Type B pancreatic cell (in vitro differentiated cells): ENCODE measurements at regions not wholly inside any gene's neighbourhood (a gene's known extent, or its start where the extent isn't known, plus 50 kb on each side); places are given as distances from the start of the nearest gene placed in this dataset.
A peak's percentile ranks its signal among the peaks of the same experiment; 100 is the strongest.

Experiments
- DNase-seq: peaks from one replicate; pipeline ENCODE4 v3.0.0; 2021; ENCODE audit warnings: mixed read lengths; ENCODE audit not compliant: unreplicated experiment; ENCODE audit errors: extremely low spot score
- H3K27ac Mint-ChIP-seq: 2 replicates; pipeline ENCODE4 v1.8.0; 2021; ENCODE audit warnings: mild to moderate bottlenecking, mixed read lengths
- H3K27me3 Mint-ChIP-seq: 2 replicates; pipeline ENCODE4 v1.8.0; 2021; ENCODE audit warnings: mixed read lengths
- H3K36me3 Mint-ChIP-seq: 2 replicates; pipeline ENCODE4 v1.8.0; 2021; ENCODE audit warnings: mixed read lengths
- H3K4me1 Mint-ChIP-seq: one replicate; pipeline ENCODE4 v1.8.0; 2021; ENCODE audit warnings: mixed read lengths; ENCODE audit not compliant: unreplicated experiment
- H3K4me3 Mint-ChIP-seq: 2 replicates; pipeline ENCODE4 v1.8.0; 2021; ENCODE audit warnings: mild to moderate bottlenecking, mixed read lengths
- H3K9me3 Mint-ChIP-seq: 2 replicates; pipeline ENCODE4 v1.8.0; 2021; ENCODE audit warnings: mixed read lengths
- TF ChIP-seq, protein P1 (sequence below): fragments of 200-600 bp; sonication (generic); conservative IDR thresholded peaks from 2 replicates; pipeline ENCODE4 v1.5.0; 2021; ENCODE audit warnings: antibody characterized with exemption, mild to moderate bottlenecking

DNA sequence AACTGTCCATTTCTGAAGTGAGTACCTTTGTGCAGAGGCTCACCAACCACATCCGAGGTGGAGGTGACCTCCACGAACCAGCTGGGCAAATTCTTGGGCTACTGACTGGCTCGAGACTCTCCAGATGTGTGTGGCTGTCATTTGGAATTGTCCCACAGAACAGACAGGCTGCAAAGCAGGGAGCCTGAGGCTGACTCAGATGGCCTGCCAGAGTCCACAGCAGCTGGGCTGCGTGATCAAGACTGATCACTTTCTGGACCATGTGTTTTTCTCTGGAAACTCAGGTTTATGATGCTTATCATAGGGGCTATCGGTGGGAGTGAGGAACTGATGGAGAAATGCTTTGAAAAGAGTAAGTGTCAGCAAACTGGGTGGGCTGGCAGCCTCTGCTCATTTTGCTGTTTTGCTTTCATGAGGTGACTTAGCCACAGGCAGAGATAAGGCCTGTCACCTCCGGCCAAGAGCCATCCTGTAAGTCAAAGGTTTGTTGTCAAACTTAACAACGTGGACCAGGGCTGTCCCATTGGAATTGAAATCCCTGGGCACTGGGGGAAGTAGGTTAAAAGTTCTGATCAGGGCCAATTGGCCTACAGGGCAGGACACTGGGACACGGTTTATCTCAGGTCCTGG is 120.4 kb downstream of the LIPG start:
- no peaks in the 10 kb centered on the region for H3K36me3 Mint-ChIP-seq
- no peak overlapping the region for H3K4me3 Mint-ChIP-seq
- peaks cover 4% of the 10 kb centered on the region for H3K9me3 Mint-ChIP-seq
- peaks cover 14% of the 10 kb centered on the region for H3K4me1 Mint-ChIP-seq
- H3K27me3 Mint-ChIP-seq: no peaks in the 10 kb centered on the region
- H3K27ac Mint-ChIP-seq: peak overlapping the region; percentile 15
- TF ChIP-seq, protein P1, sequence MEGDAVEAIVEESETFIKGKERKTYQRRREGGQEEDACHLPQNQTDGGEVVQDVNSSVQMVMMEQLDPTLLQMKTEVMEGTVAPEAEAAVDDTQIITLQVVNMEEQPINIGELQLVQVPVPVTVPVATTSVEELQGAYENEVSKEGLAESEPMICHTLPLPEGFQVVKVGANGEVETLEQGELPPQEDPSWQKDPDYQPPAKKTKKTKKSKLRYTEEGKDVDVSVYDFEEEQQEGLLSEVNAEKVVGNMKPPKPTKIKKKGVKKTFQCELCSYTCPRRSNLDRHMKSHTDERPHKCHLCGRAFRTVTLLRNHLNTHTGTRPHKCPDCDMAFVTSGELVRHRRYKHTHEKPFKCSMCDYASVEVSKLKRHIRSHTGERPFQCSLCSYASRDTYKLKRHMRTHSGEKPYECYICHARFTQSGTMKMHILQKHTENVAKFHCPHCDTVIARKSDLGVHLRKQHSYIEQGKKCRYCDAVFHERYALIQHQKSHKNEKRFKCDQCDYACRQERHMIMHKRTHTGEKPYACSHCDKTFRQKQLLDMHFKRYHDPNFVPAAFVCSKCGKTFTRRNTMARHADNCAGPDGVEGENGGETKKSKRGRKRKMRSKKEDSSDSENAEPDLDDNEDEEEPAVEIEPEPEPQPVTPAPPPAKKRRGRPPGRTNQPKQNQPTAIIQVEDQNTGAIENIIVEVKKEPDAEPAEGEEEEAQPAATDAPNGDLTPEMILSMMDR: no peak
- no peak for DNase-seq

DNA sequence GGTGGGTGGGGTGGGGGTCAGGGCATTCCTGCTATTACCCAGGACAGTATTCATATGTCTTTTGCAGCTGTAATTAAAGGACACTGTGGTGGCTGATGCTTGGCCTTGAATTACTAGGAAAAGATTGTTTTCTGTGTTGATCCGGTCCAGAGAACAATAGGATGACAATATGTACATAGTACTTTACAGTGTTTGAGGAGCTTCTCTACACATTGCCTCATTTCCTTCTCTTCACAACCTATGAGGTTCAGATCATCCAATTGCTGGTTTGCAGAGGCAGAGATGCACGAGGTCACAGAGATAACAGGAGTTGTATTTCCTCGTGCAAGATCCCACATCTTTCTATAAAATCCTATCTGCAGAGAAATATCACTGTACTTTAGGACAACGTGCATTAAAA is 119.5 kb downstream of the LIPG start:
- Mint-ChIP-seq H3K4me3 (no peak overlapping the region), H3K27me3 (no peaks in the 10 kb centered on the region), H3K9me3 (peaks cover 4% of the 10 kb centered on the region), H3K4me1 (peaks cover 14% of the 10 kb centered on the region), H3K27ac (no peak overlapping the region), H3K36me3 (no peaks in the 10 kb centered on the region)
- TF ChIP-seq, protein P1: no peak
- DNase-seq: no peak

DNA sequence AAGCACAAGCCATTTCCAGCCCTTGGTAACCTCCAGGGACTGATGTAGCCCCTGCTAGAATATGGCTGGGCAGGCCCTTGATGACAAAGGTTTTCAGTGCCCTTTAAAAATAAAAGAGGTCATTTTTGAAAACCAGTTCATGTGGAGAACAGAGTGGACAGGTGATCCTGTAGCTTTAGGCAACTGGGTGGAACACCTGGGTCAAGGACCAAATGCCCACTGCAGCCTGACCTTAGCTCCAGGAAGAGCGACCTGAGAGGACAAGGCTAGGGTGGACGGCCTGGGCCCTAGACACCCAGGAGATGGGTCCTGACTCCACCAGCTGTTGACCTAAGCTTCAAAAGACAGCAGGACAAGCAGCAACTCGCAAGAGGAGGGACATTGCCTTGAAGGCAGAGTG is 116.6 kb downstream of the LIPG start:
- Mint-ChIP-seq H3K4me3 (no peak overlapping the region), H3K36me3 (no peaks in the 10 kb centered on the region), H3K27ac (no peak overlapping the region), H3K27me3 (peaks cover 4% of the 10 kb centered on the region), H3K9me3 (peaks cover 4% of the 10 kb centered on the region), H3K4me1 (peaks cover 14% of the 10 kb centered on the region)
- TF ChIP-seq, protein P1: no peak
- DNase-seq: no peak

DNA sequence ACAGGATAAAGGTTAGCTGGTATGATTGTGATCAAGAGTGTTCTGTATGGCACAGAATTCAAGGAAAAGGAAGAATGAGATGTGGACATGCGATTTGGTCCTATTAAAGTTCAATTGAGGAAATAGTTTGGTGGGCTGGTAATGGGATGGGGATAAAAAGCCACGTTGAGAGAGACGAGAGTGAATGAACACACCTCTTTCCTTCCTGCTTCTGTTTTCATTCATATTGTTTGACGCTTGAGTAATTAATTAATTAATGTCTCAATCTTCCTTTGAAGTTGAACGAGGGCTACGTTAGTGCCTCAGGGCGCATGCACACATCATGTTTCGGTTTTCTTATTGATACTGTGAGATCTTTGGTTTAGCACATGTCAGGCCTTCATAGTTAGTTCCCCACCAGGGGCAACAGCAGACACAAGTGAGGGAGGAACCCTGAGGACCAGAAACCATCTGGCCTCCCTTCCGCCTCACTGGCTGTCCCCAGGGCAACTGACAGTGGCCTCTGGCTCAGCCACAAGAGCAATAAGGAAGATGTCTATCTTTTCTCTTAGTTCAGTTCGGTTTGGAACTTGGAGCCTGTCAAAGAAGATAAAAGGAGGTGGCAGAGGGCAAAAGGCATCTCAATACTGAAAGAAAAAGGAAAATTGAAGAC is 116.0 kb downstream of the LIPG start:
- no peak overlapping the region for H3K4me3 Mint-ChIP-seq
- peaks cover 4% of the 10 kb centered on the region for H3K27me3 Mint-ChIP-seq
- TF ChIP-seq, protein P1: no peak
- DNase-seq: no peak
- H3K4me1 Mint-ChIP-seq: peaks cover 14% of the 10 kb centered on the region
- H3K9me3 Mint-ChIP-seq: peaks cover 4% of the 10 kb centered on the region
- H3K27ac Mint-ChIP-seq: peak overlapping the region; percentile 46
- H3K36me3 Mint-ChIP-seq: no peaks in the 10 kb centered on the region

DNA sequence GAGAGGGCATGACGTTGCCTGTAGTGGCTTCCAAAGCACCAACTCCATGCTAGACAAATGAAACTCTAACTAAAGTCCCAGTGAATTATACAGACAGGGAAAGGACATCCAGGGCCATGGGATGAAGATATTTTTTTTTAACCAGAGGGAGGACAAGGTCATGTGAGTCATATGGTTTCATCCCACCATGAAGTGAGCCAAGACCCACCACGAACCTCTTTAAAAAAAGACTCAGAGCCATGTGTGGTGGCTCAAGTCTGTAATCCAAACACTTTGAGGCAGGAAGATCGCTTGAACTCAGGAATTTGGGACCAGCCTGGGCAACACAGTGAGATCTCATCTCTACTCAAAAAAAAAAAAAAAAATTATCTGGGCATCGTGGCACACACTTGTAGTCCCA is 115.2 kb downstream of the LIPG start:
- Mint-ChIP-seq H3K4me1 (peaks cover 8% of the 10 kb centered on the region), H3K36me3 (no peaks in the 10 kb centered on the region), H3K4me3 (no peak overlapping the region), H3K27ac (no peak overlapping the region), H3K9me3 (peaks cover 4% of the 10 kb centered on the region), H3K27me3 (peaks cover 4% of the 10 kb centered on the region)
- DNase-seq: no peak
- TF ChIP-seq, protein P1: no peak
